Kidney tubule cell (primary cell): ENCODE measurements at regions not wholly inside any gene's neighbourhood (a gene's known extent, or its start where the extent isn't known, plus 50 kb on each side); places are given as distances from the start of the nearest gene placed in this dataset.

ENCODE experiments used
- DNase-seq: peaks from one replicate; pipeline ENCODE4 v3.0.0-alpha.2; 2018; ENCODE audit warnings: low spot score

DNA sequence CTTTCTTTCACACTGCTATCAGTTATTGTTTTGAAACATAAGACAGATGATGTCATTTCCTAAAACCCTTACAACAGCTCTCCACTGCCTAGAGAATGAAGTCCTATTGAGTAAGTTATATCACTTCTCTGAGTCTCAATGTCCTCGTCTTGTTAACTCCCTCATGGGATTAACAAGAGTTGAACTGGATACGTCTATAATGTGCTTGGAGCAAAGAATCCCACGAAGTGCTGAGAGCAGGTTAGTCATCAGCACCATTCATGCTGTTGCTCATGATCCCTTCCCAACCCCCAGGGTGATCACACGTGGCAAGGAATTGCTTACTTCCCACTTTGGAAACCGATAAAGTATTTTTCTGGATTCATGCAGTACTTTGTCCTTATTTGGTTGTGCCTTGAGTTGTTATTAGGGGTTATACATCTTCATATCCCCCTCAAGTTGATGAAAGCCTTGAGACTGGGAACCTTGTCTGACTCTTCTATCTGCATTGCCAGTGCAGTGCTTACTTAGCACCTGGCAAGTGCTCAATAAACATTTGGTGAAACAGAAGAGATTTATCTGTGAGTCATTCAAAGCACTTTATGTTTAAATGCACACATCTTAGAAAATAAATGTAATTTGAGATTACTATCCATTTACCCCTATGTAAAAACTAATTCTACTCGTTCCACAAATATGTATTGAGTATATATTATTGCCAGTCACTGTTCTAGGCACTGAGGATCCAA is 487.5 kb downstream of the EPM2A start:
- peak; percentile 35 for DNase-seq

DNA sequence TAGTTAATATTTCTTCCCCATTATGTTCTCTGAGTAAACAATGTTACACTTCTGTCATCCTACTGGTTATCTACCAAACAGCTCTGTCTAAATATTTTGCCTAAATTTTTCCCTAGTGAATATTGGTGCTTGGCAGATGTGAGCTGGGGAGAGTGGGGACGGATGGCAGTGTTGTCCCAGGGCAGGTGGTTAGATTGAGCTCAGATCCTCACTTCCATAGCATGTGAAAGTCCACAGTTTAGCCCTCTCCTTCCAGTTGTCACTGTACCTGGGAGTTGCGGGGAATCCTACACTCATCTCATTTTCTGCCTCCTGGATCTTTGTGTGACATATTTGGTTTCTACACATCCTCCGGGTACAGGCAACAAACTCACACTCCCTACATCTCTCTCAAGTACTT is 484.9 kb downstream of the EPM2A start:
- DNase-seq, result no peak

DNA sequence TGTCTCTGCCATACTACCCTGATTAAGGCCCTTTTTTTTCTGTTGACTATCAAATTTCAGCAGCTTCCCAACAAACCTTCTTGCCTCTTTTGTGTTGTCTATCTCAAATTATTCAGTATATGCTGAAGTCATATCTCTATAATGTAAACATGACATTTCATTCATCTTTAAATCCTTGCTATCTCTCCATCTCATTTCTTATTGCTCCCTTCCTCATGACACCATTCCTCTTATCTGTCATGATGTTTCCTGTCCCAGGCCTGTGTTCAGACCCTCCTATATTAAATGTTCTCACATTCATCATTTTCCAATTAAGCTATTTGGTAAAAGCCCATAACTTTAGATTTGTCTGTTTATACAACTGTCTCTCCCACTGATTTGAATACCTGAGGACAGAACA is 482.6 kb downstream of the EPM2A start:
- no peak for DNase-seq

GRCh38 chr6:145254649-145255401 is 480.5 kb downstream of the EPM2A start:
- DNase-seq, result no peak

DNA sequence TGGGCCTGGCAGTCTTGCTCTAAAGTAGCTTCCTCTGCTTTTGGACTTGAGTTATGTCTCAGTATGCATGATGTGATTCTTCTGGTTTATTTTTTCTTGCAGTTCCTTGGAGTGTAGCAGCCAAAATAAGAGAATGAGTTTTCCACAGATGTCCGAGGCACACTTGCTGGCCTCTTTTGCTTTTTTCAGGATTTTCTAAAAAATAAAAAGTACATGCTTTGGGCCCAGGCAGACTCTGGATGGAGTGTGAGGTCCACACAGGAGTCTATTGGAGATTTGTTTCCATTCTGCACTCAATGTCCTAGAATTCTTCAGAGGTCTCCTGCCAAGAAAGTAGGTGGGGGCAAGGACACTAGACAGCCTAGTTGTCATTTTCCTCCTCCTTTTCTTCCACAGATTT is 477.6 kb downstream of the EPM2A start:
- DNase-seq, result no peak

GRCh38 chr6:145258122-145258521 is 477.2 kb downstream of the EPM2A start:
- DNase-seq, result no peak

GRCh38 chr6:145260484-145261175 is 474.7 kb downstream of the EPM2A start:
- DNase-seq, result no peak

DNA sequence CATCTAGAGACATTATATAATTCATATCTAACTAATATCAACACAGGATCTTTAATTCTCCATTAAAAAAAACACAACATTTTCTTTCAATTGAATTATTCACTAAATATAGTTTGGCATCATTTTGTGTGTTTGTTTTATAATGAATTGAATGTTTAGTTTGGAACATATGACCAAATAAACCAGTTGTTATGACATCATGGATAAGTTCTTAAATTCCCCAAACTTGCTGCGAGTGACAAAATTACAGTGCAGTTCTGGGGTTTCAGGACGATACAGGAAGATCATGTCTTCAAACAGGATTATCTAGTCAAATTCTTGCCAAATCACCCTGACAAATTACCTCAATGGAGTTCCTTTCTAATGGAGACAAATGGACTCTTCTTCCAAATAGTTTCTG is 473.6 kb downstream of the EPM2A start:
- DNase-seq, result no peak

DNA sequence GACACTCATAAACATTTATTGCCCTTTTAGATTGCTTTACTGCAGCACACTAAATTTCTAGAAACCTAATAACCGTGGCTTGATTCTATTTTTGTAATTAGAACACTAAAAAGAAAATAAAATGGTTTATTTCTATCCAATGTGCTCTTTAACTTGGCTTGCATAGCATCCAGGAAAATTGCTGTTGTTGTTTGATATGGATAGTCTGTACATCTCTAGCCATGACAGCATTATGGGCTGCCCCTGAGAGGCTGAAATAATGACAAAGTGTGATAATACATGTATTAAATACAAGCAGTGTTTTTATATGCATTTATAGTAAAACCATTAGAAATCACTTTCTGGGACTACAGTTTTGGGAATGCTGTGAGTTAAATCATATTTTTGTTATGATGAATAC is 472.5 kb downstream of the EPM2A start:
- DNase-seq, result no peak

DNA sequence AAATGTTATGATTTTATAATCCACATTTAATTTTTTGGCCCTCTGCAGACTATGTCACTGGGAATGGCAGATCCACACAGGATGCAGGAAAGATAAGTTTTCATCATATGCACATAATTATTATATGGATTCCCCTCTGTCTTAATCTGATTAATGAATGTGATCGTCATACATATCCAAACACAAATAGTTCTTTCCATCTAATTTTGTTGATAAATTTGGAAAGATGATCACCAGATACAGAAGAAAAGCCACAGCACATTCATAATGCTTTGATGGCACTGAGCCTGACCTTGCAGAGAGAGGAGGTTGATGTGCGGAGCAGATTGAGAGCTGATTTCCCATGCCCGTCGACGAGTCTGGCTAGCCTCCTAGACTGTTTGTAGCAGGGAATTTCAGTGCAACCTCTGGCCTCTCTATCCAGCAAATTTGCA is 471.5 kb downstream of the EPM2A start:
- no peak for DNase-seq

- DNase-seq, result no peak
Measured at GRCh38 chr6:145266432-145267075, 468.8 kb downstream of the EPM2A start.

- DNase-seq, result no peak
Measured at GRCh38 chr6:145267076-145267867, 468.0 kb downstream of the EPM2A start.

- DNase-seq, result no peak
Measured at GRCh38 chr6:145270464-145270863, 464.9 kb downstream of the EPM2A start.

- no peak for DNase-seq
Measured at GRCh38 chr6:145271040-145271439, 464.3 kb downstream of the EPM2A start.

- no peak for DNase-seq
Measured at GRCh38 chr6:145271577-145271976, 463.7 kb downstream of the EPM2A start.

- DNase-seq, result no peak
Measured at GRCh38 chr6:145272246-145272645, 463.1 kb downstream of the EPM2A start.

DNA sequence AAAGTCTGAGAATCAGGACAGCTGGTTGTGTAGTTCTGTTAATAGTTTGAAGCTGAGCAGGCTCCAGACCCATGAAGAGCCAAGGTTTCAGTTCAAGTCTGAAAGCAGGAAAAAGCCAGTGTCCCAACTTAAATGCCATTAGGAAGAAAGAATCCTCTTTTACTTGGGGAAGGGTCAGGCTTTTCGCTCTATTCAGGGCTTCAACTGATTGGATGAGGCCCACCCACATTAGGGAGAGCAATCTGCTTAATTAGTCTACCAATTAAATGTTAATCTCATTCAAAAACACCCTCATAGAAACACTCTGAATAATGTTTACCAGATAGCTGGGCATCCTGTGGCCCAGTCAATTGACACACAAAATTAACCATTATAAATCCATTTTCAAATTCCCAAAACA is 462.2 kb downstream of the EPM2A start:
- no peak for DNase-seq

DNA sequence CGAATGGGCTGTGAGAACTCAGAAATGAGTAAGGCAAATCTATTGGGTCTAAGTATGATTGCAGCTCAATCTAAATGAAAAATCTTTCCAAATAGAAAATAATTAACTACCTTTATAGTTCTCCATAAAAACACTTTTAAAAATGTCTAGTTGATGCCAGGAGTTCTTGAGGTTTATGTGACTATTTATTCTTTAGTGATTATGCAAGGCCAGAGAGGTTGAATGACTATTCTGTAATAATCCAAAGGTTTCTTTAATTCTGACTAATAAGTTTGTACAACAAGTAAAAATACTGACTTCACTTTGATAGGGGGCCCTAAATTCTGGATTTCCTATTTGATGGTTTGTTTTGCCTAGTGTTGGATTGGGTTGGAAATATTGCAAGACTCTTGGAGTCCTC is 461.2 kb downstream of the EPM2A start:
- no peak for DNase-seq

DNA sequence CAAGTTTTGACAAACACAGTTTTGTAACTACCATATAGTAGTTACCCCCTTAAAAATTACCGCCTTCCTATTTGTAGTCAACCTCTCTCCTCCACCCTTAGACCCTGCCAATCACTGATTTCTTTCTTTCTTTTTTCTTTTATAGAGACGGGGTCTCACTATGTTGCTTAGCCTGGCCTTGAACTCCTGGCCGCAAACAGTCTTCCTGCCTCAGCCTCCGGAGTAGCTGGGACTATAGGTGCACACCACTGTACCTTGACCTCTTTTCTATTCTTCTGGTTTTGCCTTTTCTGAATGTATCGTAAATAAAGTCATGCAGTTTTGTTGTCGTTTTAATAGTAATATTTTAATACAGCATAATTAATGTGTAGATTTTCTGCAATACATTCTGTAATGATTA is 460.3 kb downstream of the EPM2A start:
- DNase-seq, result no peak

DNA sequence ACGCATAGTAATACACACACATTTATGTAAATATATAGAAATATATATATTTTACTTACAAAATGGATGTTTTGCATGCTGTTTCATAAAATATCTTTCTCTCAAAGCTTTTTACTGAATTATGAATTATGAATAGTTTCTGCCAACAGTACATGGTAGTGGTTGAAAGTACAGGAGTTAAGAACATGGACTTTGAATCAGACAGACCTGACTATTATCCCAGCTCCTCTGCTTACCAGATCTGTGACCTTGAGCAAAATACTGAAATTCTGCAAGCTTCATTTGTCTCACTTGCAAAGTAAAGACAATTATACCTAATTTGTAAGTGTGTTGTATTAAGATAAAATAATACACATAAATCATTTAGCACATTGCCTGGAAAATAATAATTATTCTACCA is 459.5 kb downstream of the EPM2A start:
- DNase-seq, result no peak

- DNase-seq, result peak; percentile 35
Measured at GRCh38 chr6:145276756-145277155, 458.6 kb downstream of the EPM2A start.
